ENCODE measurements at regions not wholly inside any gene's neighbourhood (a gene's known extent, or its start where the extent isn't known, plus 50 kb on each side); places are given as distances from the start of the nearest gene placed in this dataset.
"Not testable (repeated sequence)": the region's sequence is repeated elsewhere in the genome, so short reads cannot be mapped to it uniquely, and the experiment has no call there.

DNA sequence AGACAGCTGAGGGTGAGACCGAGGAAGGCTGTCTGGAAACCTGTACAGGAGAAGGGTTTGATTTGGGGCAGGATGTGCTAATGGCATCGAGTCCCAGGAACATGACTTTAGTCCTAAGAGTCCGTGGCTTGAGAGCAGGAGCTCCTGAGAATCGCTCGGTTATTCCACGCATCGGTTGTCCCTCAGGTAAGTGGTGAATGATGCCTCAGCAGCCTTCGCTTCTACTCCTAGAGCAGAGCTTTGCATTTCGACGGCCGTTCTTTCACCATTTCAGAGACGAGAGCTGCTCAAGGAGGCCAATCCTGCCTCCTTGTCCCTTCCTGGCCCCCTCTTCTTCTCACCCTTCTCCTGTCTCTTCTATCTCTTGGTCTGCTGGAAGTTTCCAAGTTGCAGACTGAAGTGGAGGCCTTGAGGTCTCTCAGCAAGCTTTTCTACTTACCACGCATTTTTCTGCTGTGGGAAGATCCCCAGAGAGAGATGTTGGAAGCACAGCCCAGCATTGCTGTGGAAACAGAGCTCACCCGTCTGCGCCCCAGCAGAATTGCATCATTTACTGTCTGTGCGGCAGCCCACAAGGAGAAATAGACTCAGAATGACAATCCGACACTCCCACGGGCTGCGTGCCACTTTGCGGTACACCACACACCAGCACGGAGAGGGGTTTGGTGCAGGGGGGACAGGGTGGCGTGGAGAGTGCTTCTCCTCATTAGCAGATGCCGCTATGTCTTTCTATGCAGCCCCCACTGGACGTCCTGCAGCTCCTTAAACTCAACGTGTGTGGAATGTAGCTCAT lies 270.7 kb upstream of the C1orf174 start:
- no peak for DNase-seq (ENCODE audit: low read depth)

DNA sequence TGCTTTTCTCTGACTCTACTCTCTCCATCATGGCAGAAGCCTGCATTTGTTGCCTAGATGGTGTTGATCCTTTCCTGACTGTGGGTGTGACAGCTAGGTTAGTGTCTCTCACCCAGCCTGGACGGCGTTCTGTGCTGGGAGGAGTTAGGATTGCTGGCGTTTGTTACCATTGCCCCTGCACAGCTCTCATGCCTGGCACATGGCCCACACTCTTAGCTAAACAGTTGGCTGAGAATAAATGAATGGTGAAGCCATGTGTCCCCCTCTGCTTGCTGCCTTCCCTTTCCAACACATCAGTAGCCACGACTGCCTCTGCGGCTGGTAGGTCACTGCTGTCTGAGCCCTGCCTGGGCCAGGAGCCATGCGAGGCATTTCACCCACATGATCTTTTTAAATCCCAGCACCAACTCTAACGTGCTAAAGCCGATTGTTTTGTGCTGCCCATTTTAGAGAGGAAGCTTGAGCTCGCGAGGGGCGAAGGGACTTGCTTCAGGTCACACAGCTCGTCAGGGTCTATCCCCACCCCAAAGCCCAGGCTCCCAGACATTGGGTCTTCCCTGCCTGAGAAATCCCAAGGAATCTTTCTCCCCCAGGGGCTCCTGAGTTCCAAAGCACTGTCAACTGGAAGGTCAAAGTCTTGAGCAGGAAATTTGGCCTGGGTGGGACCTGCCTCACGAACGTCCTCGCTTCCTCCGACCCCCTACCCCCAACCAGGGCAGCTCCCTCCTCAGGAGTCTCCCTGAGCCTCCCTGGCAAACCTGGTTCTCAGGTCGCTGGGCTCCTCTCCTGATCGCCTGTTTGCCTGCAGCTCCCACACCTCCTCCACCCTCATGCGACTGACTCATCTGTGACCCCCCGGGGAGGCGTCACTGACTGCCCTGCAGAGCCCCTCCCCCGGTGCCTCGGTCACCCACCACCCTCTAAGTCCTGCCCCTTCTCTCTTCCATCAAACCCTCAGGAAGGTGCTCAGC lies 271.7 kb upstream of the C1orf174 start:
- DNase-seq (ENCODE audit: low read depth): no peak

GRCh38 chr1:4172644-4173599 lies 272.9 kb upstream of the C1orf174 start:
- DNase-seq (ENCODE audit: low read depth): no peak

DNA sequence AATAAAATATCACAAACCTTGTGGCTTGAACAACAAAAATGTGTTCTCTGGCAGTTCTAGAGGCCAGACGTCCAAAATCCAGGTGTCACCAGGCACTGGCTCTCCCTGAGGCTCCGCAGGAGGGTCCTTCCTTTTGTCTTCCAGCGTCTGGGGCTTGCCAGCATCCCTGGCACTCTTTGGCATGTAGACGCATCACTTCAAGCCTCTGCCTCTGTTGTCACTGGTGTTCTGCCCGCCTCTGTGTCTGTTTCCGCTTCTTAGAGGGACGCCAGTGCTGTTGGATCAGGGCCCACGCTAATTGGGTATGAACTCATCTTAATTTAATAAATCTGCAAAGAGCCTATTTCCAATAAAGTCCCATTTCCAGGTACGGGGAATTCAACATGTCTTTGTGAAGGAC lies 273.7 kb upstream of the C1orf174 start:
- no peak for DNase-seq (ENCODE audit: low read depth)

DNA sequence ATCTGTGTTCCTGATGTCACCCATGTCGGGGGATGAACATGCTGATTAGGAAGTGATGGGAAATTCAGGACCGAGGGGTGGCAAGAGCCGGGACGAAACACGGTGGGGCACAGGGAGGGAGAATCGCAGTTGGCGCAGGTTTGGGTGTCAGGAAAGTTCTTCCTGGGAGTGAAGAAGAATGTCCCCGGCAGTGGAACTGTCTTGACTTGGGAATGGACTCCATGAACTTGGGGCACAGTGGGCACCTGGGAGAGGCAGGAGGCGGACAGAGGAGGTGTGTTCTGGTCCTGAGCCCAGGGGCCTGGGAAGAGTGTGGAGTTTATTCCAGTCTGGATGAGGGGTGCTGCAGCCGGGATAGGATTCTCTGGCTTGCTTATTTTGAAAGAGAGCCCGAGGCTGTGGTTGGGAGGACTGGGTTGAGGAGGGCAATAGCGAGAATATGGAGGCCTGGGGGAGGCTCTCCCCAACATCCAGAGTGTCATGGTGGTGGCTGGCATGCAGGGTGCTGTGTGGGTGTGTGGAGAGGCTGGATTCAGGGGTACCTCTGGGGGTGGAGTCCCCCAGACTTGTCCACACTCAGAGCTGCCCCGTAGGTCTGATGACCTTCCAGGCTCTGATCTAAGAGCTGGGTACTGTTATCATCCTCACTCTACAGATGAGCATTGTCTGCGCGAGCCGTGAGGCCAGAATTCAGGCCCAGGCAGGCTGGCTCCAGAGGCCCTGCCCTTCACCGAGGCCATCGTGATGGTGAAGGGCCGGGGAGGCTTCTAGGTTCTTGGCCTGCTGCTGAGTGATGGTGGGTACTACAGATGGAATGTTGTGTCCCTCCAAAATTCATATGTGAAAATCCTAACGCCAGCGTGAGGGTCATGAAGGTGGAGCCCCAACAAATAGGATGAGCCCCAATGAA lies 274.5 kb upstream of the C1orf174 start:
- no peak for DNase-seq (ENCODE audit: low read depth)

DNA sequence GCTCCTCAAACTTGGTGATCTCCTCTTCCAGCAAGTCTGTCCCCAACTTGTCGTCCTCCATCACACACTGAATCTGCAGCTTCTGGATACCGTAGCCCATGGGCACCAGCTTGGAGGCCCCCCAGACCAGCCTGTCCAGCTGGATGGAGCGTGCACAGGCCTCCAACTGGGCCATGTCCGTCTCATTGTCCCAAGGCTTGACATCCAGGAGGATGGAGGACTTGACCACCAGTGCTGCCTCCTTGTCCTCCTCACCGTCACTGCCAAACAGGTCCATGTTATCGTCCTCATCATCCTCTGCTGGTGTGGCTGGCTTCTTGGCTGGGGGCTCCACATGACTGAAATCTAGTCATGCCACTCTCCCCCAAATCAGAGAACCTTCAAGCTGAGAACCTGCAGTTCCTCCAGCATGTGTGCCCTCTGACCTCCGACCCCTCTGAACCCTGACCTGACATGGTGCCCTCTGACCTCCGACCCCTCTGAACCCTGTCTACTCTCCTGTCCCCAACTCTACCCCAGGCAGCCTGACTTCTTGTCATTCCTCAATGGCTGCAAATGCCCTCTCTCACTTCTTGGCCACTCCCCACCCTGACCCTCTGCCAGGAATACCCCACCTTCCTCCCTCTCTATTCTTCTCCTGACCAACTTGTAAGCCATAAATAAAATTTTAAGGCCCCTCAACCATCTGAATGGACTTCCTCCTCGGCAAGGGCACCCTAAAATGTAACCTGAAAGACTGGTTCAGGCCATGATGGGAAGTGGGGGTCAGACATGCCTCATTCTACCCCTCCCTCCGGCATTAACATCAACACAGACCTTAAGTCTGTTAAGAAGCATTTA lies 275.7 kb upstream of the C1orf174 start:
- DNase-seq (ENCODE audit: low read depth): no peak

GRCh38 chr1:4176841-4177240 lies 276.8 kb upstream of the C1orf174 start:
- DNase-seq (ENCODE audit: low read depth): no peak

GRCh38 chr1:4177425-4178150 lies 277.5 kb upstream of the C1orf174 start:
- DNase-seq (ENCODE audit: low read depth): no peak

DNA sequence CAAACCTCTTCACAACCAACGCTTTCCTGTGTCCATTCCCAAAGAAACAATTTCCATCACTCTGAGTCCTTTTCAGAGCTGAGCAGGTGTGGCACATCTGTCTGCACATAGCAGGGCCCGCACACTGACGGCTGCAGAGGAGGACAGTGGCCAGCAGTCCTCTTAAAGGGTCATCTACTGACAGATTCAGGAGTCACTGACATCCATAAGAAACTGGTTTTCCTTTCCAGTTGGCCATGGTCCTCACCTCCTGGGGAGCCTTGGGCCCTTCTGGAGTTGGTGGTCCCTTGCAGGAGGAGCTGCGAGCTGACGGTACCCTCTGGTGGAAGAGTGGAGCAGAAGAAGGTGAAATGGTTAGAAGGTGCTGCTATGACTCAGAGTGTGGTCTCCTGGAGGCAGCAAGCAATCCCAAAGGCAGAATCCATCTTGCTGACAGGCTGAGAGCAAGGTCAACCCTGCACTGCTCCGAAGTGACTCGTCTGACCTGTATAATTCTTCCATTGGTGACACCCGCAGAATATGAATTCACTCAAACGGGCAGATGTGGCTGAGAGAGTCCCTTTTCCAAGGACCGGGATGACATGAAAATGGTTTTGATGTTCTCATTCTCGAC lies 278.5 kb upstream of the C1orf174 start:
- no peak for DNase-seq (ENCODE audit: low read depth)

DNA sequence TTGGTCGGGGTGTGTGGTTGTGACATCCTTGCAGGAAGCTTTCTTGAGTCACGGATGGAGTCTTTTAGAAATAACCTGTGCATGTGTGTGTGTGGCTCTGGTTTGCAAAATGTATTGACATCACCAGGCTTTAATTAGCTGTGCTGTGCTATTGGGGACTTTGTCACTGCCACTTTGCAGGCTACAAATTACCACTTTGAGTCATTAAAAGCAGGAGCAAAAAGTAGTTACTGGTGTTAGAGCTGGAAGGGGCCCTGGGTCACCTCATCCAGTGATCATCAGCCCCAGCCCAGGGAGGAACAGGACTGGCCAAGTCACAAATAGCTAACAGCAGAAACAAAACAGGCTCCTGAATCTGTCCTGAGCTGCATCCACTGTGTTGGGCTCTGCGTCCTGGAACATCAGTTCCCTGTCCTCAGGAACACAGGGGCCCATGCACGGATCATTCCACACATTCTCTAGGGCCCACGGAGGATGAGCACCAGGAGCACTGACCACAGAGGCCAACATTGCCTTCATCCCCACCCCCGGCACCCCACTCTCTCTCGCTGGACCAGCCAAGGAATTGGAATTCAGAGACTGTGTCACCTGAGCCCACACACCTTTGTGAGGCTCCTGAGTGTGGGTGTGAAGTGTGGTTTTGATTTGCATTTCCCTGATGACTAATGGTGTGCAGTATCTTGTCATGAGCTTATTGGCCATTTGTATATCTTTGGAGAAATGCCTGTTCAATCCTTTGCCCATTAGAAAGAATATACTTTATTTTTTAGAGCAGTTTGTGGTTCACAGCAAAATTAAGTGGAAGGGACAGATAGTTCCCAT lies 280.1 kb upstream of the C1orf174 start:
- no peak for DNase-seq (ENCODE audit: low read depth)

DNA sequence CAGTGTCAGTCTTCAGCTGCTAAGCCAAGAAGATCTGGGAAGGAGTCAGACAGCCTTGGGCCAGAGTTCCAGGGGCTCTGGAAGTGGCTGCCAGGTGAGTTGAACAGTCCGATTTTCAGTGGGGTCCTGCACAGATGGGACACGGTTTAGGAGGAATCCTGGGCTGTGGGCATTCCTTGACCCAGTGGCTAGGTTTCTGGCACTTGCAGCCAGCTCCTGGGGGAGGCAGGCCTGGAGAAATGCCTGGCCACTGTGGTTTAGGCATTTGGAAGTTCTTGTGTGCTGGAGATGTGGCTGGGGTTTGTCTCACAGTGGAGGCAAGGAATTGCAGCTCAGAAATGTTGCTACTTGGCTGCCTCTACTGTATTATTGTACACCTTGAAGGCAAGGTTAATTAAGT lies 286.4 kb upstream of the C1orf174 start:
- not testable (repeated sequence) for DNase-seq (ENCODE audit: low read depth)

- DNase-seq (ENCODE audit: low read depth): no peak
These were observed 303.4 kb upstream of the C1orf174 start for GRCh38 chr1:4203501-4203900.

DNA sequence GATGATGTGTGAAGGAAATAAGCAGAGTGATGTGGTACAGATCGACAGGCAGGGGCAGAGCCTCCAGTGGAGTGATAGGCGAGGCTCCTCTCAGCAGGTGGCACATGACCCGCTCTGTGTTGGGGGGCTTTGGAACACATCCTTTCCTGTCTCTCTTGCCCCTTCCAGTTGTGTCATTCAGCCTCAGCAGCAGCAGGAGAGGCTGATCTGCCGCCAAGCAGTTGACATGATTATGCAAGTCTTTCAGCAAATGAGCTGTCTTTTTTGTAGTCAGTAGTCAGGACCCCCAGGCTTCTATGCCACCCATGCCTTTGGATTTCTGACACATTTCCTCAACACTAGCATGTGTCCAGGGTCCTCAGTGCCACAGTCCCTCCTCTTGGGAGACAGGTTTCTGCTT lies 307.1 kb upstream of the C1orf174 start:
- no peak for DNase-seq (ENCODE audit: low read depth)

GRCh38 chr1:4207842-4208692 lies 308.0 kb upstream of the C1orf174 start:
- no peak for DNase-seq (ENCODE audit: low read depth)

GRCh38 chr1:4210043-4210442 lies 310.0 kb upstream of the C1orf174 start:
- no peak for DNase-seq (ENCODE audit: low read depth)

DNA sequence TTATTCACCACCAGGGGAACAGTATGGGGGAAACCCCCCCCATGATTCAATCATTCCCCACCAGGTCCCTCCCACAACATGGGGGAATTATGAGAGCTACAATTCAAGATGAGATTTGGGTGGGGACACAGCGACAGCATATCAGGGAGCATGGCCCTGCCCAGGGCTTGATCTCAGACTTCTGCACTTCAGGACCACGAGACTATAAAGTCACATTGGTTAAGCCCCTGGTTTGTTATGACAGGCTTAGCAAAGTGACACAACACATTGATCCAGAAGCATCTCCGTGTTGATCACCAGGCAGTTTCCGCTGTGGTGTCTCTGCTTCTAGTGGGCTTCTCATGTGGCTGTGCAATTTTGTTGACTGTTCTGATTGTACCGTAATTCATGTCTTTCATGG lies 312.7 kb upstream of the C1orf174 start:
- DNase-seq (ENCODE audit: low read depth): no peak

Data from myocyte (in vitro differentiated cells).